Stimulated activated CD8-positive, alpha-beta memory T cell treated with anti-CD3 and anti-CD28 coated beads, Interleukin-15, amount 100 ng/mL, for 1 hour (primary cell): ENCODE measurements at regions not wholly inside any gene's neighbourhood (a gene's known extent, or its start where the extent isn't known, plus 50 kb on each side); places are given as distances from the start of the nearest gene placed in this dataset.

ENCODE experiments used
- DNase-seq: peaks from one replicate; pipeline ENCODE4 v3.0.0-alpha.2; 2020; ENCODE audit warnings: low read depth

DNA sequence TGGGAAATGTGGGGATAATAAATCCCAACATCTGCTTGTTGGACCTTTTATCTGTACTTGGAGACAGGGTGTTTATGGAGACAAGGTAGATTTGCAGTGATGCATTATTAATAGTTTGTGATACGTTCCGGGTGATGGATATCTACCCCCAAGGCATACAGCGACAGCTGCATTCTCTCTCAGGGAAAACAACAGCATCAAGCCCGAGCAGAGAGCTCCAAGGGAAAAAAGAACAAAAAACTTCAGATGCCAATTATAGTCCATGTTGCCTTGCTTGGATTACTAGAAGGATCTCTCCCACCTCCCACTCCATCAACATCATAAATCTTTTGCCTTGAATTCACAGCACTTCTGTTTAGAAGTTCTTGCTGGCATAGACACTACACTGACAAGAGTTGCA, 187.5 kb upstream of the CDH11 start:
- no peak for DNase-seq

DNA sequence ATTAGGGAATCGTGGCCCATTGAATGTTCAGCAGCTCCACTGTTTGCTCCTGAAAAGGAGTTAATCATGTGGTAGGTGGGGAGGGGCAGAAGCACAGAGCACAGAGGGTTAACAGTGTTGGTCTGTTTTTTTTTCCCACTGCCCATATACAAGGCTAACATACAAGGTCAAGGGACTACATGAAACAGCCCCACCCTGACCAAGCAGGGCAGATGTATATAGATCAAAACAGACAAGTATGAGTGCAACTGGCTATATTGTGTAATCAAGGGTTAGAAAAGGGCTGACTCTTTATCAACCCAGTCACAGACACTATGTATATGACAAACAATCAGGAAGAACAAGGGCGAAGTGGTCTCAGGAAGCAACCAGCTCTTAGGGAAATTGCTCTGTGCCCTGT, 186.6 kb upstream of the CDH11 start:
- no peak for DNase-seq

DNA sequence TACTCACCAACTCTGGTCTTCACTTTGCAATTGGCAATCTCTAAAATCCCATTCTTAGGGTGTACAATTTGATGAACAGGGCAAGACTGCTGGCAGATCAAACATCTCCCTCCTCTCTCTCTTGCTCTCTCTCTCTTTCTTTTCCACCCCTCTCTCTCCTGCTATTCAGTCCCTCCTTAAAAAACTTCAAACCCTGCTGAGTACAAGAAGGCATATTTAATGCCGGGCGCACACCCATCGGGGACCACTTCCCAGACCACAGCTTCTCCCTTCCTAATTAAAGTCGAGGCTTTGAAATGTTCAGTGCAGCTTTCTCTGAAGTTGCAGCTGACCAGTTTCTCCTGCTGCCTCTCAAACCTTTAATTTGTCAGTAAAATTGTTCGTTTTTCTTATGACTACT, 185.4 kb upstream of the CDH11 start:
- no peak for DNase-seq

DNA sequence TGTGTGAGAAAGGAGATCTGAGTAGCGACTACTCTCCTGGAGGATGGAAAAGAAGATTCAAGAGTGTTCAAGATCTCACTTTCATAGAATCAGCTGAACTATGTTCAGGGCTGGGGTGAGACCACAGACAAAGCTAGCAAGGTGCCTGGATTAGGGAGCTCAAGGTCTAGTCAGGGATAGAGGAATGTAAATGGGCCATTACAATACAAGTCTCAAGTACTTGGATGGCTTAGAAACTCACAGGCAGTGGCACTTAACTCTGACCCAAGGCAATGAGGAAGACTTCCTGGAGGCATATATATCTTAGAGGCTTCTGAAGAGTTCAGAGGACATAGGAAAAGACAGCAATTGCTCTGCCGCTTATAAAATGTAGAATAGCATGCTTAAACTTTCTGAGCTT, 184.9 kb upstream of the CDH11 start:
- DNase-seq, result no peak

DNA sequence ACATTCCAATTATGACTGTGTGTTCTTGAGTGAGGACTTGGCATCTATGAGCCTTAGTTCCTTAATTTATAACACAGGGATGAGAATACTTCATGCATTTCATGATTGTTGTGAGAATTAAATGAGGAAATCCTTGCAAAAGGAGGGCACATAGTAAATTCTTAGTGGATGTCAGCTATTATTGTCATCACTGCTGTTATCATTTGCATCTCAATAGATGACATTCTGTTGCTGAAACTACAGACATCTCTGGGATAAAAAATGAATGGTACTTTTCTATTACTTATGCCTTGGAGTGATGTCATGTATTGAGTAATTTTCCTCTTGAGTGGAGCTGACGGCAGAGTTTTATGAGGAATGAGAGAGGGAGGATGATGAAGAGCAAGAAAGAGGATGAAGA, 184.4 kb upstream of the CDH11 start:
- no peak for DNase-seq

DNA sequence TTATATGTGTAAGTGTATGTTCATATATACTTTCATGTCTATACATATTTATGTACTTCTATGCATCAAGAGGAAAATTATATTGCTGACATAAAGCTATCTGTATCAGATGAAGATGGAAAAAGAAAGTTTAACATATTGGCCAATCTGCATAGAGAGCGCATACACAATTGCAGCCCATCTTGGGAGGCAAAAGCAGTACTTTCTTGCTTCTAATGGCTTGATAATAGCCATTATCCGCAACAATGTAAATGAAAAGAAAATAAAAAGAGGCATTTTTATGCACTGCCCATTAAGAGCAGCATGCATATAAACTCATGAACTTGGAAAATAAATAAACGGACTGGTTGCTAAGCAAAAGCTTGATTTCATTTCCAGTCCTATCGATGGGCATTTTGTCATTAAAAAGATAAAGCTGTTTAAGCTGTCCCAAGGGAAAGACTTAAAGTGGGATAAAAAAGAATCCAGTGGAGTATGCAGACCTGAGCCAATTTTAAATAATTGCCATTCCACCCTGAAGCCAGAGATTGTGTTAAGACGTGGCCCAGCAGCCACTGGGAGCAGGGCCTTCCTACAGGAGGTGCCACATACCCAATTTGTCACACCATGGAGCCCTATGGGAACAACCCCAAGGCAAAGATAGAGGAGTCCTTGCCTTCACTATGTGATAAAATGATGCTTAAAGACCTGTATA, 183.6 kb upstream of the CDH11 start:
- DNase-seq, result no peak

DNA sequence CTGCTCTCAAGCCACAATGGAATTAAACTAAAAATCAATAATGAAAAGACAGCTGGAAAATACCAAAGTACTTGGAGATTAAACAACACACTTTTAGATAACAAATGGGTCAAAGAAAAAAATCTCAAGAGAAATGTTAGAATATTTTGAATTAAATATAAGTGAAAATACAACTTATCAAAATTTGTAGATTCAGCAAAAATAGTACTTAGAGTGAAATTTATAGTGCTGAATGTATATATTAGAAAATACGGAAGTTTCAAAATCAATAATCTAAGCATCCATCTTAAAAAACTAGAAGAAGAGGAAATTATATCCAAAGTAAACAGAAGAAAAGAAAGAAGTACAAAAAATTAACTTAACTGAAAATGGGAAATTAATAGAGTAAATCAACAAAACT, 179.2 kb upstream of the CDH11 start:
- DNase-seq, result no peak

DNA sequence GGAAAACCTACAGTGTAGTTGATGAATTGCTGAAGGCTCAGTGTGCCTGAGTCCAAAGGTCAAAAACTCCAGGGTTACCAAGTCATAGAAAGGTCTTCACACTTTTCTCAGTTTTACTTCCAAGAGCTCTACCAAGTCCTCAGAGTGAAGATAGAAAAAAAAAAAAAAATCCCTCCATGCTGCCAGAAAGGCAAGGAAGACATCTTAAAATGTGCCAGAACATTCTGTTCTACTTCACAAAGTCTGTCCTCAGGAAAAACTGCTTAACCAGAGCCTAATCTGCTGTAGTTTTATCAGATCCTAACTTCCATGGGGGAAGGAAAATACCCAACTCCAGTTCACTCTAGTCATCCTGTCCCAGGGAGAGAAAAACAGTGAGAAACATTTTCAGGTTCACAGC, 175.6 kb upstream of the CDH11 start:
- no peak for DNase-seq

DNA sequence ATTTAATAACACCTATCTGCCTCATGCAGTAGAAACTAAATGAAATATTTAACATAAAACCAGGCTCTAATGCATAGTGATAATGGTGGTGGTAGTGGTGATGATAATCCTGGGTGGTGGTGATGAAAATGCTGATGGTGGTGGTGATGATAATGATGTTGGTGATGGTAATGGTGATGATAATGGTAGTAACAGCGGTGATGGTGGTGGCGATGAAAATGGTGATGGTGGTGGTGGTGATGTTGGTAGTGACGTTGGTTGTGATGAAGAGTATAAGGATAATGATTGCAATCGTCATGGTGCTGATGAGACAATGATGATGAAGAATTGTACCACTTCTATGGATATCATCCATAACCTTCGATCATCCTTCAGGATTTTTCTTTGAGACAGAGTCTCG, 173.7 kb upstream of the CDH11 start:
- DNase-seq, result no peak

DNA sequence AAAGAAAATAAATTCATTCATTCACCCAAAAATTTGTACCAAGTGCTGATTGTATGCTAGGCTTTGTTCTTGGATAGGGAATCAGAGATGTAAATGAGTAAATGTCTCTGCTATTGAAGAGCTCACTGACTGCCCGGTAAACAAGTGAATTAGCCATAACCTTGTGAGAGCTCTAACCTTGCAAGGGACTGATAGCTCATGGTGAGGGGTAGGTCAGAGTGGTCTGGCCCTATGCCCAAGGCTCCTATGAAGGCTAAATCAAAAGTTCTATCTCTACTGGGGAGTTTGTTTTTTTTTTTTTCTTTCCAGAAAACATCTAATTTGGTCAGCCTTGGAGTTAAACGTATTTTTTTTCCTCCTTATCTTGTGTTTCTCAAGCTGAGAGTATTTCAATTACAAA, 172.8 kb upstream of the CDH11 start:
- DNase-seq, result no peak

DNA sequence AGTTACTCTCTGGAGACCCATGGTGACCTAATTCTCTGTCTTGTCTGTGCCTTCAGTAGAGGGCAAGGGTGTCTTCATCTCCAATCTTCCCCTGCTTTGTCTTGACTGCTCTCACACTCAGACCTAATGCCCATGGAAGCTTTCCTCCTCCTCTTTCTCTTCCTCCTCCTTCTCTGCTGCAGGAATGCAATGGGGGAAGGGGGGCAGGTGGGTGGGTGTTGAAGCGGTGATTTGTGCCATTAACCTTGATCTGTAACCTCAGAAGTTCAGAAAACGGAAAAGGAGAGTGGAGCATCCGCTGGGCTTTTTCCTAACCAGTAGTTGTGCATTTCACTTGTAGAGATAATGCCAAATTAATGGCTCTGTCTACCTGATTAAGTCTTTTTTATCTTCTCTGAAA, 172.3 kb upstream of the CDH11 start:
- DNase-seq, result no peak

DNA sequence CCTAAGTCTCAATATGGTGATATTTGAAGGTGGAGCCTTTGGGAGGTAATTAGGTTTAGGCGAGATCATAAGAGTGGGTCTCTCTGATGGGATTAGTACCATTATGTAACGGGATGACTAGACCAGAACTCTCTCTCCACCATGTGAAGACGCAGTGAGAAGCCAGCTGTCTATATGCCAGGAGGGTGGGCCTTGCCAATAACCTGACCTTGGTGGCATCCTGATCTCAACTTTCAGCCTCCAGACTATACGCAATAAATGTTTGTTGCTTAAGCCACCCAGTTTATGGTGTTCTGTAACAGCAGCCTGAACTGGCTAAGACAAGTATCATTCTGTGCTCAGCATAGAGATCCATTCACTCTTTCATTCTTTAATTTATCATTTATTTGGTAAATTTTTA, 167.2 kb upstream of the CDH11 start:
- DNase-seq, result no peak

DNA sequence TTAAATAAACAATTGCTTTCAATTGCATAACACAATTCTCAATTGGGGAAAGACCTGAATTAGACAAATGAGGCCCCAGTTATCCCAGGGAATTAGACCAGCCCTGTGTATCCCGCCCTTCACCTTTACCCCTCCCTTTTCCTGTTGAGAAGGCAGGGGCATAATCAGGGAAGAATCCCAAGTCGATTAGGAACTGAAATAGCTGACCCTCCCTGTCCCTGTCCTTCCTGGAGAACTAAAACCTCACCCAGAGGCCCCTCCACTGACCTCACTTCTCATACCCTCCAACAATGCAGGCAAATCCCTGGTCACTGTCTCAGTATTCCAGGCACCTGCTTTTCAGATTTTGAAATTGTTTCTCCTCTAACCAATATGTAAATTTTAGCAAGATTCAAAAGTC, 165.4 kb upstream of the CDH11 start:
- no peak for DNase-seq

DNA sequence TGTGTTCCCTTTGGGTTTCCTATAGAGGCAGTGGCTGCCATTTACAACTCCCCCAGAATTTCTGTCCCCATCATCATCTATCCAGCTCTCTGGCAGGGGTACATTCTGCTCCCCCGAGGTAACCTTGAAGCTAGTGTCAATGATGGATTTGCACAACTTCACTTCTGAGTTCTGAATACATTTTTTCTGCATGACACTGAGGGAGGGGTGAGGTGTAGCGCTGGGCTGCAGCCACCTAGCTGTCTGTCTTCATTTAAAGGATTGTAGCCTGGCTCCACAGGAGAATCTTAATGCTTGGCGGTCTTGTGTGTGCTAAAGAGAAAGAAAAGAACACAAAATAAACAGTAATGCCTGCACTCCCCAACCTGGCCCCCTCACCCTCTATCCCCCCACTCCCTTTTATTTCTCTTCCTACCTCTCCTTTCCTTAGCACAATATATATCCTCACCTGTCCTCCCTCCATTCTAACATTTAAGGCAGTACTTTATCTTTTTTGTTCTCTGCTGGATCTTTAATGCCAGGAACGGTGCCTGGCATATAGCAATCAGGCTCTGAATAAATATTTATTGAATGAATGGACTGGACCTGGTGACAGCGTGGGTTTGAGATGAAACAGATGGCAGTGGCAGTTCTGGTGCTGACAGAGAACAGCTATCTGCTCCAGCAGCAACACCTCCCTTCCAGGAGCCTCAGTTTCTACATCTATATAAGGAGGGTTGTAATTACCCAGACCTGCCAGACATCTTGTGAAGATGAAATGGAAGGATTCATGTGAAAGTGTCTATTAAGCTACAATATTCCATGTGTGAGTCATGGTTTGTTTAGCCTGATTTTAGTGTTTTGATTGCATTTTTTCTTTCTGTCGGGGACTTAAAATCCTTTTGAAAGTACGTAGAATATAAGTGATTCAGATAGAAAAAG, 163.5 kb upstream of the CDH11 start:
- DNase-seq, result no peak

DNA sequence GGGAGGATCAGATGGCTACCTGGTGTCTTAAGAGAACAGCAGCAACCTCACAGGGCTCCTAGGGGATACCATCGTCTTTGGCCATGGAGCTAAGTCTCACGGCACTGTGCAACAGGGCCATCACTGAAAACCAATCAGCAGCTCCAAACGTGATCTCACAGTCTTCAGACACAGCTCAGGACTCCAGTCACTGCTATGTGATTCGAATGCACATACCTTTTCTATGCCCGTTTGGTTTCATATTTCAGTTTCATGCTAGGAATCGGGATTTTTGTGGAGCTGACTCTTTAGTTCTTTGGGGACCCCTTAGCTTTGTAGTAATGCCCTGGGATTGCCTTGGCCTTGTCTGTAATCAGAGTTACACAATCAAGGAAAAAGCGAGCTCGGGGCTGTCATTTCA, 162.8 kb upstream of the CDH11 start:
- DNase-seq, result no peak

DNA sequence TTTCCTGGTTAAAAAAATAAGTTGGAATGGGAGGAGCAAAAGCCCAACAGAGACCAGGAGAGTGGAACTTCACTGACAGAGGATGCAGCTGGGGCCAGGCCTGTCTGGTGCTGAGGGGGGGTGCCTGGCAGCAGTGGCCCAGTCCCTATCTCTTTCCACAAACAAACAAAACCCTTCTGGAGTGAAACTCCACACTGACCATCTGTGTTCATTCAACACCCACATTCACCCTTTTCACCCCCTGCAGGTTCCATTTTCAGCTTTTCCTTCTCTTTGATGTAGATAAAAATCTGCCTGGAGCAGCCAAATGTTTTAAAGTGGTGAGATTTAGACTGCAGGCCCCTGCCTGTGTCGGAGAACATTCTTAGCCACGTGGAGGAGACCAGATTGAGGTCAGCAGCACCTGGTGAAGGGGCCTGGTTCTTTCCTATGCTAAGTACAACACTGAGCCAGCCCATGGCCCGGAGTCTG, 161.4 kb upstream of the CDH11 start:
- DNase-seq, result no peak

DNA sequence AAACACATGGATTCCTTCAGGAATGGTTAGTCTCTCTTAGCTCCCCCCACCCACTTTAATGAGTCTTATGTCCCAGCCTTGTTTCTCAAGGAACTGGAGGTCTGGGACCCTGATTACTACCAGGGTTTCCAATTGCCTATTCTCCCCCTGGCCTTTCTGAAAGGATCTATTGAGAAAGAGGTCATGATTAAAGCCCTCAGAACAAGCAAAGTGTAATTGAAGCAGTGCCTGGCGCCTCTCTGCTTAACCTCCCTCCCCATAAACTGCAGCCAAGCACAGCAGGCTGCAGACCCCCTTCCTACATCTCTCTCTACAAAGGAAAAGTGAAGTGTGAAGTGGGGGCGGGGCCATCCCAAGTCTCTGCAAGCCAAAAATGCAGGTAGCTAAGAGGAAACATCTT, 159.7 kb upstream of the CDH11 start:
- DNase-seq, result no peak

DNA sequence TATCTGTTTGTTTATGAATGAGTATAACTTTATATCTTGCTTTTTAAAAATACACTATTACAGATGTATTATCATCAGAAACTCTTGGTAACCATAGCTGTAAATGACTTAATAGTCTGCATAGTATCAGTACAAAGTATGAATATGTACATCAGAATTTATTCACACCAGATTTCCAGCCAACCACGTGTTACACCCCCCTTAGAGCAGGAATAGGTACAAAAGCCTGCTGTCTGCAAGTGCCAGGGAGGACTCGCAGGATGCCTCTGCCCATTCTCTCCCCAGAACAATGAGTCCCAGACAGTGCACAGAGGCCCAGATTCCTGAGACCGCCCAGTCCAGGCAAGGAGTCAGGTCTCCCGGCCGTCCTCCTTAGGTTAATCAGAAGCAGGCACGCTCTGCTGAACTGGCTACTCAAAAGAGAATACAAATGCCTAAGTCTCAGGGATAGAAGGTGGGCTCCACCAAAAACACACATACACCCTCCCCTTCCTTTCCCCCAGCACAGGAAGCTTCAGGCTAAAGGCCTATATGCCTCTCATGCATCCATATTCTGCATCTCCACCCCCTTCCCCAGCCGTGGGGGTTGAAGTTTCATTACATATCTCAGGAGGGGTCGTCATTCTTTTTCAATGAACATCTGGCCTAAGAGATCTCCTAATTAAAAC, 159.1 kb upstream of the CDH11 start:
- DNase-seq, result no peak

DNA sequence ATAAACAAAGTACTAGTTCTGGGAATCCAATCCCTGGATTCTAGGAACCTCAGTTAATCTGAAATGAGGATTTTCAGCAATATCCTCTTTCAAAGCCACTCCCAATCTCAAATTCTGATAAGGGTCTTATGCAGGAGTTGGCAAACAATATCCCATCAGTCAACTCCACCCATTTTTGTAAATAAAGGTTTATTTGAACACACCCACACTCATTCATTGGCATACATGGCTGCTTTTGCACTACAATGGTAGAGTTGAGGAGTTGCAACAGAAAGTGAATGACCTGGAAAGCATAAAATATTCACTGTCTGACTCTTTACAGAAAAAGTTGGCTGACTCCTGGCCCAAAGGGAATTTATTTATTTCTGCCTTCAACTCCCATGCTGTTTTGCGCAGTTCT, 157.7 kb upstream of the CDH11 start:
- no peak for DNase-seq

DNA sequence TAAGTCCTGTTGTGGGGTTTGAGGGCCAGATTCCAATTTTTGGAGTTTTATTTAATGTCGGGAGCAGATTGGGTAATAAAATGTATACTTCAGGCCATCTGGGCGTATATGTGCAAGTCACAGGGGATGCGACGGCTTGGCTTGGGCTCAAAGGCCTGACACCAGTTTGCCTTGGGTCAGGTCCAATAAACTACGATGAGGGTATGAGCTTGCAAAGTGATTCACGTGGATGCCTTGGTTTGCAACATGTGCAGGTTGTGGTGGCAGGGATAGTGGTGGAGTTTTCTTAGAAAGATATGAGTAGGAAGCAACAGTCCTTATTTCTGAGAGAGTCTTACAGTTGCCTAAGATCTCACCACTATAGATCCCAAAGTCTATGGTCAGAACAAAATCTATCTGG, 157.0 kb upstream of the CDH11 start:
- no peak for DNase-seq

DNA sequence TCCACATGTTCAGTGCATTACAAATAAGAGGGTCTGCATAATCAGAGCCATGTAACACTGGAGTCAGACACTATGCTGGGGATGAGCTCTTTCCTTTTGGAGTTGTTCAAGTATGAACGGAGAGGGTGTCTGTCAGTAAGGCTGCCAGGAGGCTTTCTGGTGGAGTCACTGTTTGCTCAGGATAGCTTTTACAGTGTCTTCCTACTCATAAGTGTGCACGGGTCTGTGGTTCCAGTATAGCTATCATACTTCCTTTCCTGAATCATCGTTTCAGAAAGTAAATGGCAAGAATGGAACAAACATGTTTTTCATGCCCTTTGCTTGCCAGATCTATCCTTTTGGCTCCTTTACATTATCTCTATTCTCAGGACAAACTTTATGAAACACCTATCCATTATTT, 152.7 kb upstream of the CDH11 start:
- DNase-seq, result no peak

DNA sequence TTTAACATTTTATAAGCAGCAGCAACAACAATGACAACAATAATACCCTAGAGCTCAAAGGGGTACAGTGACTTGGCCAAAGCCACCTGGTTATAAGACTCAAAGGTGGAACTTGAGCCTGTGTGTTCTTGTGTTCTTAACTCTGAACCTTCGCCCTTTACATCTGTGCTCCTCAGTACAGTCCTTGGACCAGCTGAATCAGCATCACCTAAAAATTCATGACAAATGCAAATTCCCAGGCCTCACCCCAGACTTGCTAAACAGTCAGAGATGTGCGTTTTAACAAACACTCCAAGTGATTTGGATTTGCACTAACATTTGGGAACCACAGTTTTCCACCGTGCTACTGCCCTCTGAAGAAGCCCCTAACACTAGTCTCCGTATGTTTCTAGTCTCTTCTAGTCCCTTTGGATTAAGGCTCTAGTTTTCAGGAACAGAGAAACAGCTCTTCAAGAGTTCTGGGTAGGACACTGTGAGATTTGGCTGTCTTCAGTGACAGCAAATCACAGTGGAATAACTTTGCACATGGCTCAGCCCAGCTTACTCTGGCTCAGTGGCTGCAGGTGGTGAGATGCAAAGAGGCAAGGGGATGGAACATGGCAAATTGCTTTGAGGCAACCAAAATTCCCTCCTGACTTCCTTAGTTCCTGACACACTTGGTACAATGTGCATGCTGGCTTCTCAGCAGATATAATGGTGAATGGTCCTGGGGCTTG, 151.0 kb upstream of the CDH11 start:
- no peak for DNase-seq
